ENCODE measurements at regions not wholly inside any gene's neighbourhood (a gene's known extent, or its start where the extent isn't known, plus 50 kb on each side); places are given as distances from the start of the nearest gene placed in this dataset.
"Not testable (repeated sequence)": the region's sequence is repeated elsewhere in the genome, so short reads cannot be mapped to it uniquely, and the experiment has no call there.

DNA sequence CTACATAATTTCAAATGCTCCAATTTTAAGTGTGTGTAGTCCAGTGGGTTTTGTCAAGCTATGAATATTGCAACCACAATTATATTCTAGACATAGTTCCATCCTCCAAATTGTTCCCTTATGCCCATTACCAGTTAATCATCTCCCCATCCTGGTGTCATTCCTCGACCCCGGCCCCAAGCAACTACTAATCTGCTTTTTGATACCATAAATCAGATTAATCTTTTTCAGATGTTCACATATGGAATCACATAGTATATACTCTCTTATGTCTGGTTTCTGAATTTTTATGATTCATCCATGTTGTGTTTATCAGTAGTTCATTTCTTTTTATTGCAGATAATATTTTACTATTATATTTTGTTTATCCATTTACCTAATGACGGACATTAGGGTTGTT is 148.4 kb upstream of the RORB start:
- no peak overlapping the region for H3K4me3 ChIP-seq
- H3K27ac ChIP-seq = no peak overlapping the region

GRCh38 chr9:74355107-74355506 is 142.0 kb upstream of the RORB start:
- no peak overlapping the region for H3K4me3 ChIP-seq
- H3K27ac ChIP-seq = no peak overlapping the region

- no peak overlapping the region for H3K4me3 ChIP-seq
- no peak overlapping the region for H3K27ac ChIP-seq
These were observed 139.6 kb upstream of the RORB start for GRCh38 chr9:74357577-74357976.

DNA sequence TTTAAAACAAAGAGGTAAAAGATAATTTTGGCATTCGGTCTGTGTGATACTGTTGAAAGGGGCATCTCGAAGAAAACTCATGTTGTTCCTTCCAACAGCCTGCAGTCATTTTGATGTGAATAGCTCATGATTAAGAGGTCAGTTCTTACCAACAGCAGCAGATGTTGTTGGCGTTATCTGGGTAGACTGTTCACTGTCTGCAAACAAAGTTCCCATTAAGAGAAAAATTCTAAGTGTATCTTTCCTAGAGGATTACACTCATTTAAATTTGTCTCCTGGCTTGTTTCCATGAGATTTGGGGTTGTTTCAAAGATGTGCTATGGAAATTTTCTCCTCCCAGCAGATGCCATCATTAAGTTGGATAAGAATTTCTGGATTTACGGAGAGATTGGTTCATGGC is 138.2 kb upstream of the RORB start:
- Histone ChIP-seq H3K27ac (no peak overlapping the region), H3K4me3 (no peak overlapping the region)

DNA sequence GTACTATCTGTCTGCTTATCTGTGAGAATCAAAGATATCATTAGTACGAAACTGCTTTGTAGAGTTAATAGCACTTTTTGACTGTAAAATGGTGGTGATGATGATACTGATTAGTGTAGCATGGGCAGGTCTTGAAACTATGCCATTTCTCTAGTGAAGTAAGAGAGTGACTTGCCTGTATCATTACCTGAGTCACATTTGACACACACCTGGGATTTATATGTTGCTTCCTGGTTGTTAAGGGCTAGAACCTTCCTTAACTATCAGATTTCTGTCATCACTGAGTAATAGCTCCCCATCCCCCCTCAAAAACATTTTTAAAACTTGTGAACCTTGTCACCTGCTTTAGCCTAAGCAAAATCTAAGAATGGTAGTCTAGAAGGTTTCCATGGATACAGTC is 135.6 kb upstream of the RORB start:
- H3K4me3 ChIP-seq = no peak overlapping the region
- H3K27ac ChIP-seq = no peak overlapping the region

- H3K4me3 ChIP-seq = no peak overlapping the region
- H3K27ac ChIP-seq = no peak overlapping the region
These were observed 134.7 kb upstream of the RORB start for GRCh38 chr9:74362423-74362822.

- no peak overlapping the region for H3K4me3 ChIP-seq
- H3K27ac ChIP-seq = no peak overlapping the region
These were observed 131.0 kb upstream of the RORB start for GRCh38 chr9:74366111-74366510.

DNA sequence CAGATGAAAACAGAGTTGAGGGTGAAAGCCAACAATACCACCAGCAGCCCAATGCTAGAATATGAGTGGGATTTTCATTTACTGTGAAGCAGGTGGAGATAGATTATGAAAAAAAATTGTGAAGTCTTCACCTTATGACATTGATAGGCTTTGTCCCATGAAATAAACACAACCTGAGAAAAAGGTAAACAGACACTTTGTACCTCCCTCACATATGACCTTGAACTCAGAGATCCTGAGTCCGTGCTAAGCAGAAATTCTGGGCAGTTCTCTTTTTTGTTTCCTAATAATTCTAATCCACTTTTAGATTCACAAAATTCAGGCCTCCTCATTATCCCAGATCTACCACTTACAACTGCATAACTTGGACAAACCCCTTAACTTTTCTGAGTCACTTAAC is 127.3 kb upstream of the RORB start:
- Histone ChIP-seq H3K4me3 (no peak overlapping the region), H3K27ac (no peak overlapping the region)

DNA sequence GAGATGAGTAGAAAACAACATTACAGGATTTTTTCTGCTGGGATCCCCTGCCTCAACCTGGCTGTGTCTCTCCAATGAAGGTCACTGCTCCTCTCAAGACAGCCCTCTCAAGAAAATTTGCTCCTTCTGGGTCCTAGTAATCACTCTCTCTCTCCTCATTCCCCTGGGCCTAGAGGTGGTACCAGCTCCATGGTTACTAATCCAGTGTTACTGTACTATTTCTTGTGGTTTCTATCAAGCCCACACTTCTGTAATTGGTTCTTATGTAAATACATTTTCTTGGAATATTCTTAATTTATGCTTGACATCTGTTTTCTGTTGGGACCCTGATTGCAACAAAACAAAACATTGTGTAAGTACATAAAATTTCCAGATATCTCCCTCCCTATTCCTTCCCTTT is 123.8 kb upstream of the RORB start:
- H3K4me3 ChIP-seq = no peak overlapping the region

GRCh38 chr9:74379718-74380117 is 117.4 kb upstream of the RORB start:
- Histone ChIP-seq H3K27ac (no peak overlapping the region), H3K4me3 (no peak overlapping the region)

More for the DNA sequence above, 123.8 kb upstream of the RORB start:
- H3K27ac ChIP-seq = no peak overlapping the region

- H3K4me3 ChIP-seq = no peak overlapping the region
- no peak overlapping the region for H3K27ac ChIP-seq
These were observed 105.3 kb upstream of the RORB start for GRCh38 chr9:74391816-74392215.

DNA sequence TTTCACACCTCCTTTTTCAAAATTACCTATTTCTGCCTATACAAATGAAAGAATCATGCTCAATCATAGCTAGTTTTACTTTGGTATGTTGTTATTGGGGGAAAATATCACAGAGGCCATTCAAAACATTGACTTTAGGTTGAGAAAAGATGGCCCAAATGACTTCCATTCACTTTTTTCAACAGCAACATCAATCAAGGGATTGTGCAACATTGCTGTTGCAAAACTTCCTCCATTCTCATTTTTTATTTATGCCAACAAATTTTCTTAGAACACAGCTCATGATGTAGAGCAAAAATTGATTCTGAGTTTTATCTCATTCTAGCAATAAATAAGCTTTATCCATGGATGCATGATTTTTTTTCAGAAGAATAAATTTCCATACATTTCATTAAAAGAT is 93.6 kb upstream of the RORB start:
- Histone ChIP-seq H3K4me3 (no peak overlapping the region), H3K27ac (no peak overlapping the region)

DNA sequence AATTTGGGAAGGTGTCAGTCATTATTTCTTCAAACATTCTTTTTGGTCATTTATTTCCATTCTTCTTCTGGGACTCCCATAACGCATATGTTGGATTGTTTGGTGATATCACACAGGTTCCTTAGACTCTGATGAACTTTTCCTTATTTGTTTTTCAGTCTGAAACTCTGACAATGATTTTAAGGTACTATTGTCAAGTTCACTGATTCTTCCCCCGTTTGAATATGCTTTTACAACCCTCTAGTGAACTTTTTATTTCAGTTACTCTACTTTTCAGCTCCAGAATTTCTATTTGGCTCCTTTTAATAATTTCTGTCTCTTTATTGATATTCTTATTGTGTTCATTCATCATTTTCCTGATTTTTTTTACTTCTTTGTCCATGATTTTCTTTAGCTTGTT is 92.5 kb upstream of the RORB start:
- Histone ChIP-seq H3K27ac (no peak overlapping the region), H3K4me3 (no peak overlapping the region)

GRCh38 chr9:74407166-74407565 is 90.0 kb upstream of the RORB start:
- Histone ChIP-seq H3K4me3 (no peak overlapping the region), H3K27ac (no peak overlapping the region)

DNA sequence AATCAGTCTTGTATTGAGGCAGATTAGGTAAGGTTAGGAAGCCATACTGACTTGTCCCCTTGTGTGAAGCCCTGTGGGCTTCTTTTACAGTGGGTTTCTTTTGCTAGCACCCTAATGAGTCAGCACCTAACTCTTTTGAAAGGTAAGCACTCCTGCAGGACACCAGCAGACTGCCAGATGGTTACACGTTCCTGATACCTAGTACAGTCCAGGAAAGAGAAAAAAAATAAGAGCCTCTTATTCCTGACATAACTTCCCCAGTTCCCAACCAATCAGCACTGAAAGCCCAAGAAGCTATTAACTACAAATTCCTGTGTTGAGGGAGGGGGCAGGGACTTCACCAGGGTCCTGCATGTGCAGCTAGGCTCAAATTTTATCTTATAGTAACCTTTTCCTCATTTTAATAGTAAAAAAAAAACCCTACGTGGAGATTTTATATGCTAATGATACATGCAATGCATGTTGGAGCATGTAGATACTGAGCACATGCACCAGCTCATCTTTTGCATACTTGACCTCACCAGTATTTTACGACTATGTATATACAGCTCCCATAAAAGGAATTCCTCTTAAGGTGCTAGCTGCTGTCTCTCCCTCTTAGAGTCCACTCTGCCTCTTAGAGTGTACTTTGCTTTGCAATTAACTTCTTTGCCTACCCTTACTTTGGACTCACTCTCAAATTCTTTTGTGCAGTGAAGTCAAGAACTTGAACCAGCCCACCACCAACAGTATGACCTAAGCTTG is 84.7 kb upstream of the RORB start:
- Histone ChIP-seq H3K4me3 (no peak overlapping the region), H3K27ac (no peak overlapping the region)

- H3K4me3 ChIP-seq = no peak overlapping the region
- H3K27ac ChIP-seq = no peak overlapping the region
These were observed 83.3 kb upstream of the RORB start for GRCh38 chr9:74413876-74414275.

DNA sequence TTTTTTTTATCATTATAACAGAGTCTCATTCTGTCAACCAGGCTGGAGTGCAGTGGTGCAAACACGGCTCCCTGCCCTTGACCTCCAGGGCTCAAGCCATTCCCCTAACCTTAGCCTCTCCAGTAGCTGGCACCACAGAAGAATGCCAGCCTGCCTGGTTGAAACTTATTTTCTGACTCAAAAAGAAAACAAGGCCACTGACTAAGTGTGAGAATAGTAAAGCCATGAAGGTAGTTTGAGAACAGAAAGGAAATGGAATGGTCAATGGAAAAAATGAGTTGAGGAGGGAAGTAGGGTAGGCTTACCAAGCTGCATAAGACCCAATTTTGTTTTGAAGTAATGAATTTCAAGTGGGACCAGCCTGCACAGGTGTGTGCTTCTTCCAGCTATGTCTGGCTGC is 82.8 kb upstream of the RORB start:
- H3K27ac ChIP-seq = no peak overlapping the region
- no peak overlapping the region for H3K4me3 ChIP-seq

GRCh38 chr9:74415995-74416394 is 81.1 kb upstream of the RORB start:
- H3K4me3 ChIP-seq = no peak overlapping the region
- no peak overlapping the region for H3K27ac ChIP-seq

- not testable (repeated sequence) for H3K4me3 ChIP-seq, H3K27ac ChIP-seq
These were observed 72.6 kb upstream of the RORB start for GRCh38 chr9:74424488-74424887.

DNA sequence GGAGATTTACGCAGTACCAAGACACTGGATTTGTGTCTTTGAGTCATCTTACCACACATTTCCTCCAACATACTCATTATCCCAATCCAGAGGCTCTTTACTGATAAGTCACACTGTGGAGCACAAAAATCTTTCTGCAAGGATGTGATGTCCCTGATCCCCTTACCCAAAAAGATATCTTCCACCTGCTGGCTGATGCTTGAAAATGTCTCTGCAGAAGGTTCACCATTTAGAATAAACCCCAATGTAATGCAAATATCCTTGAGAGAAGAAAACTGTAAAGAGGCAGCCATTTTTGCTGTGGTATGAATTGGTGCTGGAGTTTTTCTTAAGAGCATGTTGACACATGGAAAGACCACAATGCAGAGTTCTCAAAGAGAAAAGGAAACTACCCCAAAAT is 65.7 kb upstream of the RORB start:
- Histone ChIP-seq H3K4me3 (no peak overlapping the region), H3K27ac (no peak overlapping the region)

- Histone ChIP-seq H3K4me3 (no peak overlapping the region), H3K27ac (no peak overlapping the region)
These were observed 53.9 kb upstream of the RORB start for GRCh38 chr9:74443036-74443750.

DNA sequence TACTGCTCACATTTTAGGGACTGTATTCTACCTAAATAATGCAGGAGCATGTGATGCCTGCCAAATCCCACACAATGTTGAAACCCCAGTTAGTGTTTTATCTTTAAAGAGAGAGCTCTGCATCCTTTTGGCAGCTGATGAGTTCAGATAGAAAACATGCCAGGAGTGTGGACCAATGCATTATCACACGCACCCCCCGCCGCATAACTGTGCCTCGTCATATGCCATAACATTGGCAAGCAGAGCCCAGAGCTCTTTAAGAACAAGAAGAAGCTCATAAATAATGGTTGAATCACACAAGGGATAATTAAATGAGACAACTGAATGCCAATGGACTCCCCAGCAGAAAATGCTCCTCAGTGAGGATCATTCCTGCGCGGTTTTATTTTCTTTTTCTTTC is 52.8 kb upstream of the RORB start:
- Histone ChIP-seq H3K27ac (no peak overlapping the region), H3K4me3 (no peak overlapping the region)

Measured in skin epidermis (tissue), 12 donors.